ENCODE measurements at regions not wholly inside any gene's neighbourhood (a gene's known extent, or its start where the extent isn't known, plus 50 kb on each side); places are given as distances from the start of the nearest gene placed in this dataset. TPM values are rescaled to one million over a fixed set of nuclear protein-coding genes. Genes with fewer than 3 reads are reported as not detected.

DNA sequence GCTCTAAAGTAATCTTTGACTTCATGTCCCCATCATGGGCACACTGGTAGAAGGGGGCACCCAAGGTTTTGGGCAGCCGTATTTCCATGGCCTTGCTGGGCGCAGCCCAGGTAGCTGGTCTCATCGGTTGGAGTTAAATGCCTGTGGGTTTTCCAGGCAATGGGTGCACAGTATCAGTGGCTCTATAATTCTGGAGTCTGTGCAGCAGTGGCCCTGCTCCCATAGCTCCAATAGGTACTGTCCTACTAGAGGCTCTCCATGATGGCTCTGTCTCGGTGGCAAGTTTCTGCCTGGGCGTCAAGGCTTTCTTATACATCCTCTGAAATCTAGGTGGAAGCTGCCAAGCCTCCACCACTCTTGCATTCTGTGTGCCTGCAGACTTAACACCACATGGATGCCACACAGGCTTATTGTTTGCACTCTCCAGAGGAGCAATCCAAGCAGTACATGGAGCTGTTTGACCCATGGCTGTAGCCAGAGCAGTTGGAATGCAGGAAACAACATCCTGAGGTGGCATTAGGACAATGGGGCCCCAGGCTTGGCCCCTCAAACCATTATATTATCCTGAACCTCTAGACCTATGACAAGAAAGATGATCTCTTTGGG lies 60.5 kb upstream of the UGT8 start:
- no peaks in the 10 kb centered on the region for H3K36me3 ChIP-seq (replicated peaks; ENCODE audit: insufficient read depth, low read depth)
- TF ChIP-seq CTCF (IDR thresholded peaks at IDR 0.05; ENCODE audit: poor library complexity) = no peak
- no peak overlapping the region for H3K4me2 ChIP-seq
- H3K9me2 ChIP-seq (replicated peaks; ENCODE audit: insufficient read depth) = no peaks in the 10 kb centered on the region
- no peaks in the 10 kb centered on the region for H4K20me1 ChIP-seq (ENCODE audit: insufficient read depth, poor library complexity, severe bottlenecking)
- no peak overlapping the region for H3K27ac ChIP-seq
- no peaks in the 10 kb centered on the region for H3K27me3 ChIP-seq
- no peak for DNase-seq (ENCODE audit: low spot score)
- no peaks in the 10 kb centered on the region for H3K9me3 ChIP-seq (ENCODE audit: low read depth)
- H3K79me2 ChIP-seq = no peaks in the 10 kb centered on the region
- WGBS (ENCODE audit: low lambda C conversion rate, missing lambda C conversion rate) = 95% methylated on average over 5 of the region's 5 CpGs
- H3K4me3 ChIP-seq = no peak overlapping the region
- no peaks in the 10 kb centered on the region for H3K4me1 ChIP-seq (ENCODE audit: insufficient read depth)
- no peak overlapping the region for H2AFZ ChIP-seq

DNA sequence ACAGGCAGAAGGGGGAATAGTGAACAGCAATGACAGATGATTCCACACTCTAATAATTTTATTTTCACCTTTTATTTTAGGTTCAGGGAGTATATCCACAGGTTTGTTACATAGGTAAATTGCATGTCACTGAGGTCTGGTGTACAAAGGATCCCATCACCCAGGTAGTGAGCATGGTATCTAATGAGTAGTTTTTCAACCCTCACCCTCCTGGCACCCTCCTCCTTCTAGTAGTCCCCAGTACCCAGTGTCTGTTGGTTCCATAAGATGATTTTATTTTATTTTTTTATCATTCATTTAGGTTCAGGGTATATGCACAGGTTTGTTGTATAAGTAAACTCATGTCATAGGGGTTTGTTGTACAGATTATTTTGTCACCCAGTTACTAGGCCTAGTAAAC lies 58.6 kb upstream of the UGT8 start:
- no peaks in the 10 kb centered on the region for H3K4me1 ChIP-seq (ENCODE audit: insufficient read depth)
- no peaks in the 10 kb centered on the region for H3K27me3 ChIP-seq
- TF ChIP-seq CTCF (IDR thresholded peaks at IDR 0.05; ENCODE audit: poor library complexity) (no peak), EZH2phosphoT487 (IDR thresholded peaks at IDR 0.05; ENCODE audit: low read depth, severe bottlenecking, unreplicated experiment) (no peak), EZH2 (IDR thresholded peaks at IDR 0.05; ENCODE audit: borderline replicate concordance) (no peak)
- H3K9me2 ChIP-seq (replicated peaks; ENCODE audit: insufficient read depth) = no peaks in the 10 kb centered on the region
- H3K79me2 ChIP-seq = no peaks in the 10 kb centered on the region
- H2AFZ ChIP-seq = no peak overlapping the region
- no peak overlapping the region for H3K27ac ChIP-seq
- H4K20me1 ChIP-seq (ENCODE audit: insufficient read depth, poor library complexity, severe bottlenecking) = no peaks in the 10 kb centered on the region
- no peak overlapping the region for H3K4me3 ChIP-seq
- H3K4me2 ChIP-seq = no peak overlapping the region
- H3K36me3 ChIP-seq (replicated peaks; ENCODE audit: insufficient read depth, low read depth) = no peaks in the 10 kb centered on the region
- no peaks in the 10 kb centered on the region for H3K9me3 ChIP-seq (ENCODE audit: low read depth)
- DNase-seq (ENCODE audit: low spot score) = no peak

- Histone ChIP-seq H3K36me3 (replicated peaks; ENCODE audit: insufficient read depth, low read depth) (no peaks in the 10 kb centered on the region), H3K79me2 (no peaks in the 10 kb centered on the region), H3K27ac (no peak overlapping the region), H3K27me3 (no peaks in the 10 kb centered on the region), H3K9me2 (replicated peaks; ENCODE audit: insufficient read depth) (no peaks in the 10 kb centered on the region), H2AFZ (no peak overlapping the region), H3K9me3 (ENCODE audit: low read depth) (peaks cover 5% of the 10 kb centered on the region), H3K4me2 (no peak overlapping the region), H3K4me1 (ENCODE audit: insufficient read depth) (no peaks in the 10 kb centered on the region), H4K20me1 (ENCODE audit: insufficient read depth, poor library complexity, severe bottlenecking) (no peaks in the 10 kb centered on the region), H3K4me3 (no peak overlapping the region)
- 54% methylated on average over 2 of the region's 2 CpGs for WGBS (ENCODE audit: low lambda C conversion rate, missing lambda C conversion rate)
- no peak for TF ChIP-seq EZH2 (IDR thresholded peaks at IDR 0.05; ENCODE audit: borderline replicate concordance)
- no peak for TF ChIP-seq CTCF (IDR thresholded peaks at IDR 0.05; ENCODE audit: poor library complexity)
- TF ChIP-seq EZH2phosphoT487 (IDR thresholded peaks at IDR 0.05; ENCODE audit: low read depth, severe bottlenecking, unreplicated experiment) = no peak
- DNase-seq (ENCODE audit: low spot score) = no peak
Observed at GRCh38 chr4:114547340-114548134, 51.1 kb upstream of the UGT8 start.

Small RNA genes lying in the stretch of these regions (small RNA-seq; reads per million reads assigned to genes)
- not detected for gene AC093815.1

Measured in hepatocyte (in vitro differentiated cells).